ENCODE measurements at regions not wholly inside any gene's neighbourhood (a gene's known extent, or its start where the extent isn't known, plus 50 kb on each side); places are given as distances from the start of the nearest gene placed in this dataset.

- no peak overlapping the region for H3K4me3 ChIP-seq (ENCODE audit: low read depth, low read length)
- no peak for DNase-seq (ENCODE audit: low read depth)
- no peak for TF ChIP-seq CTCF (IDR thresholded peaks at IDR 0.05; ENCODE audit: insufficient read depth, low read depth, low read length)
Measured at GRCh38 chr5:15034379-15034778, 162.8 kb upstream of the ANKH start.

GRCh38 chr5:15031180-15031579 is 159.6 kb upstream of the ANKH start:
- H3K4me3 ChIP-seq (ENCODE audit: low read depth, low read length): no peak overlapping the region
- DNase-seq (ENCODE audit: low read depth): no peak
- no peak for TF ChIP-seq CTCF (IDR thresholded peaks at IDR 0.05; ENCODE audit: insufficient read depth, low read depth, low read length)

GRCh38 chr5:15027764-15028163 is 156.2 kb upstream of the ANKH start:
- TF ChIP-seq CTCF (IDR thresholded peaks at IDR 0.05; ENCODE audit: insufficient read depth, low read depth, low read length): no peak
- no peak for DNase-seq (ENCODE audit: low read depth)

GRCh38 chr5:15026944-15027343 is 155.4 kb upstream of the ANKH start:
- TF ChIP-seq CTCF (IDR thresholded peaks at IDR 0.05; ENCODE audit: insufficient read depth, low read depth, low read length): no peak
- DNase-seq (ENCODE audit: low read depth): no peak
- no peak overlapping the region for H3K4me3 ChIP-seq (ENCODE audit: low read depth, low read length)

More at GRCh38 chr5:15027764-15028163, 156.2 kb upstream of the ANKH start:
- no peak overlapping the region for H3K4me3 ChIP-seq (ENCODE audit: low read depth, low read length)

- H3K4me3 ChIP-seq (ENCODE audit: low read depth, low read length): no peak overlapping the region
- no peak for TF ChIP-seq CTCF (IDR thresholded peaks at IDR 0.05; ENCODE audit: insufficient read depth, low read depth, low read length)
- no peak for DNase-seq (ENCODE audit: low read depth)
Measured at GRCh38 chr5:15026011-15026893, 154.7 kb upstream of the ANKH start.

- no peak for DNase-seq (ENCODE audit: low read depth)
- no peak for TF ChIP-seq CTCF (IDR thresholded peaks at IDR 0.05; ENCODE audit: insufficient read depth, low read depth, low read length)
- no peak overlapping the region for H3K4me3 ChIP-seq (ENCODE audit: low read depth, low read length)
Measured at GRCh38 chr5:15023846-15024245, 152.3 kb upstream of the ANKH start.

Data from fibroblast of villous mesenchyme (primary cell).